GM21723 (cell line): ENCODE measurements at regions not wholly inside any gene's neighbourhood (a gene's known extent, or its start where the extent isn't known, plus 50 kb on each side); places are given as distances from the start of the nearest gene placed in this dataset.
"Not testable (repeated sequence)": the region's sequence is repeated elsewhere in the genome, so short reads cannot be mapped to it uniquely, and the experiment has no call there.

Experiments
- ATAC-seq: cut with Tn5 transposase; IDR thresholded peaks from one replicate; pipeline ENCODE4 v1.9.1; 2021; ENCODE audit warnings: mild to moderate bottlenecking, moderate library complexity; ENCODE audit not compliant: unreplicated experiment

- no peak for ATAC-seq
These were observed 76.6 kb upstream of the TOX2 start for GRCh38 chr20:43837856-43838702.

- no peak for ATAC-seq
These were observed 77.9 kb upstream of the TOX2 start for GRCh38 chr20:43836790-43837189.

GRCh38 chr20:43835944-43836508, 78.6 kb upstream of the TOX2 start:
- ATAC-seq = no peak

- ATAC-seq = no peak
These were observed 80.9 kb upstream of the TOX2 start for GRCh38 chr20:43833511-43834395.

GRCh38 chr20:43832961-43833360, 81.7 kb upstream of the TOX2 start:
- no peak for ATAC-seq

- ATAC-seq = no peak
These were observed 82.4 kb upstream of the TOX2 start for GRCh38 chr20:43832096-43832816.

GRCh38 chr20:43831481-43832065, 83.1 kb upstream of the TOX2 start:
- ATAC-seq = no peak

- no peak for ATAC-seq
These were observed 83.8 kb upstream of the TOX2 start for GRCh38 chr20:43830883-43831282.

GRCh38 chr20:43829951-43830690, 84.5 kb upstream of the TOX2 start:
- no peak for ATAC-seq

- ATAC-seq = no peak
These were observed 86.6 kb upstream of the TOX2 start for GRCh38 chr20:43827940-43828562.

- ATAC-seq = not testable (repeated sequence)
These were observed 87.7 kb upstream of the TOX2 start for GRCh38 chr20:43826943-43827342.

GRCh38 chr20:43825581-43825980, 89.1 kb upstream of the TOX2 start:
- ATAC-seq = no peak

- no peak for ATAC-seq
These were observed 89.6 kb upstream of the TOX2 start for GRCh38 chr20:43825051-43825402.

GRCh38 chr20:43824309-43825050, 90.2 kb upstream of the TOX2 start:
- ATAC-seq = no peak

GRCh38 chr20:43821795-43822194, 92.9 kb upstream of the TOX2 start:
- no peak for ATAC-seq

- no peak for ATAC-seq
These were observed 93.8 kb upstream of the TOX2 start for GRCh38 chr20:43820731-43821330.

- no peak for ATAC-seq
These were observed 85.4 kb upstream of the GTSF1L start for GRCh38 chr20:43812216-43812615.

- ATAC-seq = no peak
These were observed 82.5 kb upstream of the GTSF1L start for GRCh38 chr20:43809206-43809819.
